ENCODE measurements at regions not wholly inside any gene's neighbourhood (a gene's known extent, or its start where the extent isn't known, plus 50 kb on each side); places are given as distances from the start of the nearest gene placed in this dataset.

GRCh38 chr15:85897895-85898717 is 103.4 kb upstream of the KLHL25 start:
- no peak for TF ChIP-seq GATA2 (IDR thresholded peaks at IDR 0.05; ENCODE audit: low read depth, low read length)
- no peak for TF ChIP-seq GATA3 (IDR thresholded peaks at IDR 0.05; ENCODE audit: low read depth, low read length)

Data from SH-SY5Y (cell line).